H1 (cell line): ENCODE measurements at regions not wholly inside any gene's neighbourhood (a gene's known extent, or its start where the extent isn't known, plus 50 kb on each side); places are given as distances from the start of the nearest gene placed in this dataset.

Experiments used
- ATF3 ChIP-seq: IDR thresholded peaks from 2 replicates; pipeline ENCODE4 v1.6.1; 2011; ENCODE audit warnings: low read depth, mild to moderate bottlenecking, low read length; ENCODE audit not compliant: insufficient read depth
- CBX5 ChIP-seq: fragments of 300-800, 300-1000 bp; sonication (generic); IDR thresholded peaks from 2 replicates; pipeline ENCODE4 v1.7.1; 2016; ENCODE audit warnings: antibody characterized with exemption, low read length, low read depth
- CREB1 ChIP-seq: IDR thresholded peaks from 2 replicates; pipeline ENCODE4 v1.6.1; 2012; ENCODE audit warnings: inconsistent platforms
- GABPA ChIP-seq: IDR thresholded peaks from 2 replicates; pipeline ENCODE4 v1.6.1; 2011; ENCODE audit warnings: mild to moderate bottlenecking, low read length, moderate library complexity, borderline replicate concordance; ENCODE audit not compliant: insufficient read depth
- MAX ChIP-seq: IDR thresholded peaks from 2 replicates; pipeline ENCODE4 v1.6.1; 2012; ENCODE audit warnings: inconsistent platforms

DNA sequence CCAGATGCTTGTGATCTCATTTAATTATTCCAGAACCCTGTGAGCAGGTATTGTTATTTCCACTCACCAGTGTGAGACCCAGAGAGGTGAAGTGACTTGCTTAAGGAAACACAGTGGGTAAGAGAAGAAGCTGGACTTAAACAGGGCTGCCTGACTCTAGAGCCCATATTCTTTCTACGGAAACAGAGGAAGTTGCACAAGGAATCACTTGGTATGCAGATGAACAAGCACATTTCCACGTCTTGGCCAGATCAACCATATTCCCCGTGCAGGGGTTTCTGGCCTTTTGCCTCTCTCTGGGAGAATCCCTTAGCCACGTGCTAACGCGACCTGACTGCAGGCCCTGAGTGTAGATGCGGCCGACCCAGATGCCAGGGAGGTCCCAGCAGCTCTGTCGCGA, 195.5 kb upstream of the ATP6AP2 start (continued):
- no peak for TF ChIP-seq CBX5
- no peak for TF ChIP-seq CREB1
- no peak for TF ChIP-seq MAX
- TF ChIP-seq ATF3: no peak
- TF ChIP-seq GABPA: no peak
